DOHH2 (cell line): ENCODE measurements at regions not wholly inside any gene's neighbourhood (a gene's known extent, or its start where the extent isn't known, plus 50 kb on each side); places are given as distances from the start of the nearest gene placed in this dataset.

Experiments
- EZH2phosphoT487 ChIP-seq: fragments of 200-600 bp; sonication (generic); IDR thresholded peaks from 2 replicates; pipeline ENCODE4 v1.6.1; 2017; ENCODE audit warnings: borderline replicate concordance, mild to moderate bottlenecking, antibody characterized with exemption, low read length, moderate library complexity, mixed read lengths
- TF ChIP-seq, protein P1 (sequence below): fragments of 200-600 bp; sonication (generic); IDR thresholded peaks from one replicate; pipeline ENCODE4 v1.5.1; 2014; ENCODE audit warnings: antibody characterized with exemption, mild to moderate bottlenecking, low read depth, low read length; ENCODE audit not compliant: poor library complexity, severe bottlenecking

DNA sequence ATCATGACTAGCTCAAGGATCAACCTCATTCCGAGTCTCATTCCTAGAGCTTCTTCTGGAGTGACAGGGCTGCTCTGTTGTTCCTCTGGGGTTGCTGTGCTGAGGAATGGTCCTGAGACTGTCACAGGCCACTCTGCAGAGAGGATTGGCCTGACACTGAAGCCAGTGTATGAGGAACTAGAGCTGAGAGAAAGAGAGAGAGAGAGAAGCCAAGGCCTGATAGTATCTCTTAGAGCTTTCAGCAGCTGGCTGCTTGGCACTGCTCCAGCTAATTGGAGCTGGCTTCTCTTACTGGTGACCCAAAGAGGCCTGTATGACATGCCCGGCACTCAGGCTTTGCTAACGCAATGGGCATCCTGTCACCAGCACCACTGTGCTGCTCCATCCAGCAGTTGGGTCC, 73.4 kb upstream of the FLT1 start:
- TF ChIP-seq, protein P1, sequence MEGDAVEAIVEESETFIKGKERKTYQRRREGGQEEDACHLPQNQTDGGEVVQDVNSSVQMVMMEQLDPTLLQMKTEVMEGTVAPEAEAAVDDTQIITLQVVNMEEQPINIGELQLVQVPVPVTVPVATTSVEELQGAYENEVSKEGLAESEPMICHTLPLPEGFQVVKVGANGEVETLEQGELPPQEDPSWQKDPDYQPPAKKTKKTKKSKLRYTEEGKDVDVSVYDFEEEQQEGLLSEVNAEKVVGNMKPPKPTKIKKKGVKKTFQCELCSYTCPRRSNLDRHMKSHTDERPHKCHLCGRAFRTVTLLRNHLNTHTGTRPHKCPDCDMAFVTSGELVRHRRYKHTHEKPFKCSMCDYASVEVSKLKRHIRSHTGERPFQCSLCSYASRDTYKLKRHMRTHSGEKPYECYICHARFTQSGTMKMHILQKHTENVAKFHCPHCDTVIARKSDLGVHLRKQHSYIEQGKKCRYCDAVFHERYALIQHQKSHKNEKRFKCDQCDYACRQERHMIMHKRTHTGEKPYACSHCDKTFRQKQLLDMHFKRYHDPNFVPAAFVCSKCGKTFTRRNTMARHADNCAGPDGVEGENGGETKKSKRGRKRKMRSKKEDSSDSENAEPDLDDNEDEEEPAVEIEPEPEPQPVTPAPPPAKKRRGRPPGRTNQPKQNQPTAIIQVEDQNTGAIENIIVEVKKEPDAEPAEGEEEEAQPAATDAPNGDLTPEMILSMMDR: no peak
- TF ChIP-seq EZH2phosphoT487: no peak
